ENCODE measurements at regions not wholly inside any gene's neighbourhood (a gene's known extent, or its start where the extent isn't known, plus 50 kb on each side); places are given as distances from the start of the nearest gene placed in this dataset.

GRCh38 chr12:61667676-61668075 lies 592.5 kb upstream of the USP15 start:
- DNase-seq: no peak
- no peaks in the 10 kb centered on the region for H3K27me3 ChIP-seq
- H3K9me3 ChIP-seq: peaks cover 0 to 13% (median 1%) of the 10 kb centered on the region in 4 donors
- no peak overlapping the region for H3K4me3 ChIP-seq
- intact Hi-C loops (cut with DNase I): no loop called here
- H3K36me3 ChIP-seq: no peaks in the 10 kb centered on the region
- no peak overlapping the region for H3K27ac ChIP-seq
- TF ChIP-seq EP300 (IDR thresholded peaks at IDR 0.05): no peak
- TF ChIP-seq CTCF (IDR thresholded peaks at IDR 0.05): no peak
- TF ChIP-seq POLR2A (IDR thresholded peaks at IDR 0.05): no peak
- TF ChIP-seq POLR2AphosphoS5 (IDR thresholded peaks at IDR 0.05): no peak
- 46 to 63% methylated on average over 1 of the region's 1 CpG for WGBS, 2 donors
- no peaks in the 10 kb centered on the region for H3K4me1 ChIP-seq

GRCh38 chr12:61676520-61676919 lies 583.7 kb upstream of the USP15 start:
- peaks cover 0 to 2% (median 0%) of the 10 kb centered on the region in 4 donors for H3K9me3 ChIP-seq
- H3K27me3 ChIP-seq: no peaks in the 10 kb centered on the region
- TF ChIP-seq EP300 (IDR thresholded peaks at IDR 0.05): no peak
- TF ChIP-seq POLR2A (IDR thresholded peaks at IDR 0.05): no peak
- TF ChIP-seq POLR2AphosphoS5 (IDR thresholded peaks at IDR 0.05): no peak
- TF ChIP-seq CTCF (IDR thresholded peaks at IDR 0.05): no peak
- no peak for DNase-seq
- intact Hi-C loops (cut with DNase I): no loop called here
- H3K27ac ChIP-seq: no peak overlapping the region
- no peak overlapping the region for H3K4me3 ChIP-seq
- no peaks in the 10 kb centered on the region for H3K36me3 ChIP-seq
- H3K4me1 ChIP-seq: no peaks in the 10 kb centered on the region

- H3K27me3 ChIP-seq: no peaks in the 10 kb centered on the region
- H3K4me3 ChIP-seq: no peak overlapping the region
- no peaks in the 10 kb centered on the region for H3K4me1 ChIP-seq
- TF ChIP-seq POLR2AphosphoS5 (IDR thresholded peaks at IDR 0.05) (no peak), CTCF (IDR thresholded peaks at IDR 0.05) (no peak), EP300 (IDR thresholded peaks at IDR 0.05) (no peak), POLR2A (IDR thresholded peaks at IDR 0.05) (no peak)
- DNase-seq: no peak
- H3K36me3 ChIP-seq: no peaks in the 10 kb centered on the region
- no peaks in the 10 kb centered on the region for H3K9me3 ChIP-seq
- no peak overlapping the region for H3K27ac ChIP-seq
- 71 to 74% methylated on average over 5 of the region's 5 CpGs for WGBS, 2 donors
- intact Hi-C loops (cut with DNase I): no loop called here
Measured at GRCh38 chr12:61687407-61687806, 572.8 kb upstream of the USP15 start.

DNA sequence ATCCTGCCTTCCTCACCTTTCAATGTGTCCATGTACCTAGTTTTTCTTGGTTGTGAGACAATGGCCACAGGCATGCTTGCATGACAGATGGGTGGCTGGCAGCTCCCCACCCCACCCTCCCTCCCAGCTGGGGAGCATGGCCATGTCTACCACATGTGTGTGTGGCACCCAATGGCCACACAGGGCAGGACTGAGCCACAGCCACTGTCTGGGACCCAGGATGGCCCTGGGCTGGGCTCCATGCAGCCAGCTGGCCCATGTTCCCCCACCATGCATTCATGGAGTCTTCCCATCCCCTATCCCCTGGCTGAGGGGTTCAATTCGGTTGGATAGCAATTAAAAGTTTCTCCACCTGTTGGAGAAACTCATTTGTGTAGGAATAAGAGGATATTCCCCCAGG lies 566.0 kb upstream of the USP15 start:
- 25 to 62% methylated on average over 1 of the region's 1 CpG for WGBS, 2 donors
- Histone ChIP-seq H3K27ac (no peak overlapping the region), H3K4me1 (no peaks in the 10 kb centered on the region), H3K36me3 (no peaks in the 10 kb centered on the region), H3K4me3 (no peak overlapping the region), H3K27me3 (no peaks in the 10 kb centered on the region), H3K9me3 (peaks cover 0 to 2% (median 0%) of the 10 kb centered on the region in 4 donors)
- no peak for TF ChIP-seq POLR2AphosphoS5 (IDR thresholded peaks at IDR 0.05)
- TF ChIP-seq EP300 (IDR thresholded peaks at IDR 0.05): no peak
- no peak for TF ChIP-seq CTCF (IDR thresholded peaks at IDR 0.05)
- no peak for TF ChIP-seq POLR2A (IDR thresholded peaks at IDR 0.05)
- intact Hi-C loops (cut with DNase I): no loop called here
- DNase-seq: no peak

DNA sequence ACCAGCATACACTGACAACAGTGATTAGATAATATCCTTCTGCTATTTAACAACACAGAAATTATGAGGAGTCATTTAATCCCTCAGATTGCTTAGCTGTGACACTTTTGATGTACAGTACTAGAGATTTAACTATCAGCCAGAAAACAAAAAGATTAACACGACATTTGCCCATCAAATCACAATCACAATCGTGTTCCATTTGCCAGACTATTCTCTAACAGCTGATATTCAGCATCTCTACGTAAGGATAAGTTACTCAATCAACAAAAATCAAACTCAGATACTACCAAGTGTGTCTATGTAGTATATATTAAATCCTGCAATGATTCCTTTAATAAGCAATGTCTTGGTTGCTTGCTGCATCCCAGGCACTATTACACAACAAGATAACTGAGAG lies 558.7 kb upstream of the USP15 start:
- DNase-seq: no peak
- no peak overlapping the region for H3K4me3 ChIP-seq
- WGBS, 2 donors: 68 to 71% methylated on average over 3 of the region's 3 CpGs
- H3K27ac ChIP-seq: no peak overlapping the region
- no peaks in the 10 kb centered on the region for H3K27me3 ChIP-seq
- TF ChIP-seq POLR2AphosphoS5 (IDR thresholded peaks at IDR 0.05): no peak
- no peak for TF ChIP-seq EP300 (IDR thresholded peaks at IDR 0.05)
- no peak for TF ChIP-seq CTCF (IDR thresholded peaks at IDR 0.05)
- TF ChIP-seq POLR2A (IDR thresholded peaks at IDR 0.05): no peak
- intact Hi-C loops (cut with DNase I): no loop called here
- no peaks in the 10 kb centered on the region for H3K36me3 ChIP-seq
- H3K4me1 ChIP-seq: no peaks in the 10 kb centered on the region
- H3K9me3 ChIP-seq: peaks cover 0 to 4% (median 0%) of the 10 kb centered on the region in 4 donors

All from sigmoid colon (tissue), 6 donors.